ENCODE measurements at regions not wholly inside any gene's neighbourhood (a gene's known extent, or its start where the extent isn't known, plus 50 kb on each side); places are given as distances from the start of the nearest gene placed in this dataset.
A peak's percentile ranks its signal among the peaks of the same experiment; 100 is the strongest.

DNA sequence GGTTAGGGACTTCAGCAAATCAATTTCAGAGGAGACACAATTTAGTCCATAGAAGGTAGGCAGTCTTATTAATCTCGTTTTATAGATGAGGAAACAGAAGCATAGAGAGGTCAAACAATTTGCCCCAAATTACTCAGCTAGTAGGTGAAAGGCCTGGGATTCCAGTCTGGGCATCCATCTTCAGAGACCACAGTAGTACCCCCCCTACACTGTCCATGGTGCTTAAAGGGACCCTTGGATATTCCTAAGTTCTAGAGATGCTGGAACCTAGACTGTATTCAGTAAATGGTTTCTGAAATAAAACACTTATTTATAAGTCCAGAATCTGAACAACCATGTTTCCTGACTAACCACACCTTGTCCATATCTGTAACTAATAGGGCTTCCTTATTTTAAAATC, 174.8 kb downstream of the CEP135 start:
- ATAC-seq (no peak), DNase-seq (no peak)
- Histone ChIP-seq H3K4me1 (no peaks in the 10 kb centered on the region), H3K9me3 (no peaks in the 10 kb centered on the region), H3K27ac (no peak overlapping the region), H3K36me3 (no peaks in the 10 kb centered on the region), H3K27me3 (no peaks in the 10 kb centered on the region), H3K4me3 (no peak overlapping the region)
- intact Hi-C loops (cut with DNase I): no loop called here
- TF ChIP-seq, protein P1, sequence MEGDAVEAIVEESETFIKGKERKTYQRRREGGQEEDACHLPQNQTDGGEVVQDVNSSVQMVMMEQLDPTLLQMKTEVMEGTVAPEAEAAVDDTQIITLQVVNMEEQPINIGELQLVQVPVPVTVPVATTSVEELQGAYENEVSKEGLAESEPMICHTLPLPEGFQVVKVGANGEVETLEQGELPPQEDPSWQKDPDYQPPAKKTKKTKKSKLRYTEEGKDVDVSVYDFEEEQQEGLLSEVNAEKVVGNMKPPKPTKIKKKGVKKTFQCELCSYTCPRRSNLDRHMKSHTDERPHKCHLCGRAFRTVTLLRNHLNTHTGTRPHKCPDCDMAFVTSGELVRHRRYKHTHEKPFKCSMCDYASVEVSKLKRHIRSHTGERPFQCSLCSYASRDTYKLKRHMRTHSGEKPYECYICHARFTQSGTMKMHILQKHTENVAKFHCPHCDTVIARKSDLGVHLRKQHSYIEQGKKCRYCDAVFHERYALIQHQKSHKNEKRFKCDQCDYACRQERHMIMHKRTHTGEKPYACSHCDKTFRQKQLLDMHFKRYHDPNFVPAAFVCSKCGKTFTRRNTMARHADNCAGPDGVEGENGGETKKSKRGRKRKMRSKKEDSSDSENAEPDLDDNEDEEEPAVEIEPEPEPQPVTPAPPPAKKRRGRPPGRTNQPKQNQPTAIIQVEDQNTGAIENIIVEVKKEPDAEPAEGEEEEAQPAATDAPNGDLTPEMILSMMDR (IDR thresholded peaks at IDR 0.05): no peak

DNA sequence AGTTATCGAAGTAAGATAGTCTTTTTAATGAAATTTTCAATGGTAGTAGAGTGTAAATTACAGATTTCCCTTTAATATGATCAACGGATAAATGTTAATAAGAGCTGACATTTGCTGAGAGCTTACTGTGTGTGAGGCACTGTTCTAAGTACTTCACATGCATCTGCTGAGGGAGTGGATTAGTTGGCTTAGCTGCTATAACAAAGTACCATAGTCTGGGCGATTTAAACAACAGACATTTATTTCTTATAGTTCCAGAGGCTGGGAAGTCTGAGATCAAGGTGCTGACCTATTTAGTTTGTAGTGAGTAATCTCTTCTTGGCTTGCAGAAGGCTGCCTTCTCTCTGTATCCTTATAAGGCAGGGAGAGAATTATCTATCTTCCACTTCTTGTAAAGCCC, 174.3 kb downstream of the CEP135 start:
- intact Hi-C loops (cut with DNase I): no loop called here
- Histone ChIP-seq H3K36me3 (no peaks in the 10 kb centered on the region), H3K4me1 (no peaks in the 10 kb centered on the region), H3K27ac (no peak overlapping the region), H3K27me3 (no peaks in the 10 kb centered on the region), H3K4me3 (no peak overlapping the region), H3K9me3 (no peaks in the 10 kb centered on the region)
- TF ChIP-seq, protein P1 (IDR thresholded peaks at IDR 0.05): no peak
- ATAC-seq (no peak), DNase-seq (no peak)

DNA sequence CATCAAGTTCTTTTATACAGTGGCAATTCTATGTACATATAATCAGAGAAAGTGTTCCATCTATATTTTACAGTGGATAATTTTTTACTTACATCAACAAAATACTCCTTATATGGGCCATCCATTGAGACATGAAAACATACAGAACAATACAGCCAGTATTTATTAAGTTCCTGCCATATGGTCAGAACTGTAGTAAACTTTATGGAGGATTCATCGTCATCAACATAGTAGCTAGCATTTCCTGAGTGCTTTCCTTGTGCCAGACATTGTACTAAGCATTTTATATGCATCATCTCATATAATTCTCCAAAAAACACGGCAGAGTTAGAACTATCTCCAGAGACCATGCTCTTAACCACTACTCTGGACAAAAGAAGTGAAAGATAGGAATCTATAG, 170.1 kb downstream of the CEP135 start:
- Histone ChIP-seq H3K4me1 (no peaks in the 10 kb centered on the region), H3K27me3 (no peaks in the 10 kb centered on the region), H3K27ac (no peak overlapping the region), H3K4me3 (no peak overlapping the region), H3K36me3 (no peaks in the 10 kb centered on the region), H3K9me3 (no peaks in the 10 kb centered on the region)
- intact Hi-C loops (cut with DNase I): no loop called here
- TF ChIP-seq, protein P1 (IDR thresholded peaks at IDR 0.05): no peak
- DNase-seq (no peak), ATAC-seq (no peak)

DNA sequence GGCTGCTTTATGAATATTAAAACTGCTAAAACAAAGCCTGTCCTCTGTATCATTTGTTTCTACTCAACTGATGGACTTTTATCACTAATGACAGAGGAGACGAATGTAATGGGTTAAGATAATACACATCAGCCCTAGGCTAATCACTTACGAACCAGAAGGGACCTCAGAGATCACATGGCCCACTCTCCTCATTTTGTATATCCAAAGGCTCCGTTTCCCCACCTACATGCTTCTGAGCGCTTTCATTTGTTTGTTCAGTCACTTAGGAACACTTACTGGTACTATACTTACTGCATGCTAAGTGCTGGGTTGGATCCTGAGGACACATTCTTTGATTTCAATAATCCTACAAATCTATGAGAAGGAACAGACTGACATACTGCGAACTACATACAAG, 169.3 kb downstream of the CEP135 start:
- Histone ChIP-seq H3K27ac (no peak overlapping the region), H3K9me3 (no peaks in the 10 kb centered on the region), H3K4me3 (no peak overlapping the region), H3K36me3 (no peaks in the 10 kb centered on the region), H3K27me3 (no peaks in the 10 kb centered on the region), H3K4me1 (no peaks in the 10 kb centered on the region)
- ATAC-seq (peak; percentile 96), DNase-seq (no peak)
- intact Hi-C loops (cut with DNase I): no loop called here
- TF ChIP-seq, protein P1 (IDR thresholded peaks at IDR 0.05): no peak

DNA sequence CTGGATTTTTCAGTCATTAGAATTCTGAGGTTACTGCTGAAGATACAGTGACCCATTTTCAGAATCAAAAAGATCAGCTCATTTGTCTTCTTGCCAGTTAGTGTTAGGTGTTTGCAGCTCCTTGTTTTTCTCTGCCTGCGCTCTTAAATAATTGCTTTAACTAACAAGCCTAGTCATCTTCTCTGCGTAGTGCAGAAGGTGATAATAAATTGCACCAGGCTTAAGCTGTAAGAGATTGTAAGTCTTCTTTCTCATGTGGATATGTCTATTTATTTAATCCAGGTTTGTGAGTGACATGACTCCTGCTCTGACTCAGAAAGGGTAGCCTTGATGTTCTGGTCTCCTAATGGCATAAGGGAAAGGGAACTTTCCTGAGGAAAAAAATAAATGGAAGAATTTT, 167.2 kb downstream of the CEP135 start:
- Histone ChIP-seq H3K27me3 (no peaks in the 10 kb centered on the region), H3K4me3 (no peak overlapping the region), H3K36me3 (no peaks in the 10 kb centered on the region), H3K4me1 (no peaks in the 10 kb centered on the region), H3K27ac (no peak overlapping the region), H3K9me3 (no peaks in the 10 kb centered on the region)
- TF ChIP-seq, protein P1 (IDR thresholded peaks at IDR 0.05): no peak
- no peak for DNase-seq
- no peak for ATAC-seq
- intact Hi-C loops (cut with DNase I): no loop called here

DNA sequence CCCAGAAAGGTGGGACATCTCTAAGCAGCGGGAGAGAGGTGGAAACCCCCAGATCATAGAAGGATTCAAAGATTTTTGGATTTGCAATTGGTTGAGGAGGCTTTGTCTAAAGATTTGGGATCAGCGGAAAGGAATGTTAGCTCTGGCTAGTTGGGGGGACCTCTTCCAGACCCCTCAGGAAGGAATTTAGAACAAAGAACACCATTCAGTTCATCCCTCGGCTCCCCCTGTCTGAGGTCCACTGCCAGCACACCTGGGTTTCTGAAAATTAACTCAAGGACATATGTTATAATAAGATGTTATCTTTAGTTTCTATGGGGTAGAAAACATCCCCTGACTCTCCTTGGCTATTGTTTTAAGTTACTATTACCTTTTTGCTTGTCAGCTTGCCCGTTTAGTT, 163.6 kb downstream of the CEP135 start:
- no peaks in the 10 kb centered on the region for H3K9me3 ChIP-seq
- no peak overlapping the region for H3K27ac ChIP-seq
- H3K27me3 ChIP-seq: no peaks in the 10 kb centered on the region
- H3K4me3 ChIP-seq: no peak overlapping the region
- TF ChIP-seq, protein P1 (IDR thresholded peaks at IDR 0.05): no peak
- ATAC-seq (no peak), DNase-seq (no peak)
- intact Hi-C loops (cut with DNase I): no loop called here
- H3K36me3 ChIP-seq: no peaks in the 10 kb centered on the region
- H3K4me1 ChIP-seq: no peaks in the 10 kb centered on the region

Measured in upper lobe of right lung (tissue), 1 donor.